GM21367 (cell line): ENCODE measurements at regions not wholly inside any gene's neighbourhood (a gene's known extent, or its start where the extent isn't known, plus 50 kb on each side); places are given as distances from the start of the nearest gene placed in this dataset.
"Not testable (repeated sequence)": the region's sequence is repeated elsewhere in the genome, so short reads cannot be mapped to it uniquely, and the experiment has no call there.

Experiments used
- ATAC-seq: cut with Tn5 transposase; IDR thresholded peaks from one replicate; pipeline ENCODE4 v1.9.1; 2021; ENCODE audit not compliant: unreplicated experiment

DNA sequence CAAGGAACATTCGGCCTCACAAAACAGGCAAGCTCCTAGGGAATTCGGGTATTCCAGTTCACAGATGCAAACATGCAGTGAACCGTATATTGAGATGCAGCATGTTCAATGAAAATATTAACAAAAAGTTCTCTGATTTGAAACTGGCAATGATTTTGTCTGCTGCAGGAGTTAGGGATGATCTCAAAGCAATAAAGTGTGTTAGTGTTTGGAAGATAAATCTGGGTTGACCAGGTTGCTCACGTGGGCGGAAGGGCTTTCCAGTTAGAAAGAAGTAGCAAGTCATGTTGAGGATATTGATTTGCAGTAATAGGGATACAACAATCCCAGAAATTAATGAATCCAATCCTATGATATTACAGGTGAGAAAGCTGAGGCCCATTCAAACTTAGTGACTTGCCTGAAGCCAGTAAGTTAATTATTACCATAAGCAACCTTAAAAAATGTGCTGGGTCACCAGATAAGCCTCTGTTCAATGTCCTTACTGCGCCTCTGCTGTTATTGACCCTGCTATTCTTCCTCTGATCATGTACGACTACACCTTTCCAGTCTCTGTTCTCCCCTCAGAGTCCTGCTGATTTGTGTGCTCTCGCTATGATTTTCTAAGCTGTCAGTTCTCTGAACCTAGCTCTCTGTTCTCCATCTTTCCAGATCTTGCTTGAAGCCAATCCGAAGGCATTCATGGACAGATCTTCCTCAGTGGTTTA, 370.8 kb downstream of the DSEL start:
- no peak for ATAC-seq

DNA sequence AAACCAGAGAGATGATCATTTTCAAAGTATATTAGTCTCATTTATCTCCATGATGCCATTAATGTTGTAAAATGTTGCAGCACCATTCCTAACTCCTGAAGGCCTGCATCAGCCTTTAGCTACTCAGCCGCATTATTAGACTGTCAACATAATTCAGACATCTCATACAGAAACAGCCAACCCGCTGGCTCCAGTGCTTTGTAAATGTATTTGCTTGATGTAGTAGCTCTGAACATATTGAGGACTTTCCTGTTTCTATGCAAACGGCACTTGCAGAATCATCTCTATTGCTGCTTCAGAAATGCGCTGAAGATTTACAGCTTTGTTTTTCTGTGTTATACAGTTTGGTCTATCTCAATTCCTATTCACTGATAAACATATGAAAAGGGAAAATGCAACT, 372.2 kb downstream of the DSEL start:
- no peak for ATAC-seq

DNA sequence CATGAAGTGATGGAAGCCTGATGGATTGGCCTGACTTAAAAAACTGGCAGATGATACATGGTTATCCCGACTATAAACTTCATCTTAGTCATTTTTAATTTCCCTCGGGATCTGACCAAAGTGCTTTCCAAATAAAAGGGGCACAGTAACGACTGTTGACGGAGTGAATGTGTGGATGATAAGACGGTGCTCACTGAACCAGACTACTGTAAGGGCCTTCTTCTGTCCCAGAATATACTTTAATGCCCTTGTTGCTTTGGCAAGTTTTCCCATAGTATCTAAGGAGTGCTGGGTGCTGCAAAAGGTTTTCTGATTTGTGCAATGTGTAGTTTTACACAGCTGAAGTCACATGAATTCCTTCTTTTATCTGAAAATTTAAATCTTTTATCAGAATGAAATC, 373.5 kb downstream of the DSEL start:
- no peak for ATAC-seq

DNA sequence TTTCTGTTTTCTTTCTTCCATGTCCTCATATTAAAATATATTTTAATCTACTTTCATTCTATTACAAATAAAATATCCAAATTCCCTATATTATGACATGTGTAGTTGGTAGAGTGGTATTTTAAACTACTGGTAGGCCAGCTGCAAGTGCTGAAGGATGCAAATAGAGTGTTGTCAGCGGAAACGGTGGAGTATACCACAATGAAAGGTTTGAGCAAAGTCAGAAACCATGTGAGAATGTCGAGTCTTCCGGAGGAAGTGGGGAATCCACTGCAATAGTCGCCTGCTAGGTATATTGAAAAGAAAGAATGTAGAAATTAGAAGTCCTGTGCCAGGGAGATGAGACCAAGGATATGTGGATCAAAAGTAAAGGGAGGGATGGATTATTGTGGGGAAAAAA, 373.9 kb downstream of the DSEL start:
- no peak for ATAC-seq

DNA sequence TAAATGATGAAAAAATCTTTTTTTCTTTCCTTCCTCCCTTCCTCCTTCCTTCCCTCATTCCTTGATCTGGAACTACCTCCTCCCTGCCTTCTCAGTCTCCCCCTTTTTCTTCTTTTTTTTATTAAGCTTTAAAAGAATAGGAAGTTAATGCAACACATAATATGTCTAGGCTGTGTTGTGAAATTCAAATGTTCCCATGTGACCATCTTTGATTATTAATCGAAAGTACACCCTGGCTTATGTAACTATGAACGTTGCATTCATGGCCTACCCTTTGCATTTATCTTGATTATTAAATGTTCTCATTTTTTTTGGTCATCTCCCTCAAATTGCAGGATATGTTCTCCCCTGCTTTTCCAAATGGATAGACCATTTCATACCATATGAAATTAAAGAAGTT, 376.0 kb downstream of the DSEL start:
- ATAC-seq, result no peak

DNA sequence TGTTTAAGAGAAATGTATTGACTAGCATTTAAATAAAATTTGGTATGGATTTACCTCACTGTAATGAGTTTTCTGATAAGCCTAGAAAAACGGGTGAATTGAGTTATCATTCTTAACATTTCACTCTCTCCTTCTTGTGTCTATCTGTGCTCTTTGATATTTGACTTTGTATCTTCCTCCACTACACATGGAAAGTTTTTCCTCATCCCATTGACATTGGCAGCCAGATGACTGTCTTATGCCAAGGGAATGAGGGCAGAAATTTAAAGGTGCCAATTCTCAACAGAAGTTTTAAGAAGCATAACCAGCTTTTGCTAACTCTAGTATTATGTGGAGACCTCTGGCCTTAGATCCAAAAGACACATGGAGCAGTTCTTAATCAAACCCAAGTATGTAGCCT, 376.6 kb downstream of the DSEL start:
- no peak for ATAC-seq

DNA sequence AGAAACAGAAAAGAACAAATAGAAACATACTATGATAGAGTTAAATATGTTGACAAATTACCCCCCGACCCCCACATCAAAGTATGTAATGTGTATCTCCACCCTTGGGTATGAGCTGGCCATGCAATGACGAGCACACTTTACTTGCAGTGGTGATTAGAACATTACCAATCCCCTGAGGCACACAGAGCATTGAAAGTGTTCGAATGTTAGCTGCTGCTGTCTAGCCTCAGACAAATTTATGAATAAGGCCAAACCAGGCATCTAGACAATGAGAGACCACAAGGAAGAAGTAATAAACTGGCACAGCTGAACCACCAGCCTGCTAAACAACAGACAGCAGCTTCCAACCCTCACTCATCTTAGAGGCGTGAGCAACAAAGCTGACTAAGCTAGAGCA, 380.5 kb downstream of the DSEL start:
- no peak for ATAC-seq

DNA sequence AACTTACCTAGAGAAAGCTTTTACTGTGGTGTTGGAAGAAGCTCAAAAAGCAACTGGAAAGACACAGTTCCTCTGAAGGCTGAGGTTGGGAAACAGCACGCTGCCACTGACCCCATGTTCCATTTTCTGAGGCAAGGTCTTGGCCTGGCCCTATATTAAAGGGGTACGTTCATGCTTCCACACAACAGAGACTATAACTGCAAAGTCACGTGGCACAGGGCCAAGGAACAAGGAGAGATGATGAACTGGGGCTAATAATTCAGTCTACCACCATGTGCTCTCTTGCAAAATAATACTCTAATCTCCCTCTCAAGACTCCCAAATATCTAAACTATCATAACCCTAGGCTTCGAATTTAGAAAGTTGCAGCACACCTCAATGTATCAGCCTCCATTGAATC, 381.6 kb downstream of the DSEL start:
- ATAC-seq, result no peak

DNA sequence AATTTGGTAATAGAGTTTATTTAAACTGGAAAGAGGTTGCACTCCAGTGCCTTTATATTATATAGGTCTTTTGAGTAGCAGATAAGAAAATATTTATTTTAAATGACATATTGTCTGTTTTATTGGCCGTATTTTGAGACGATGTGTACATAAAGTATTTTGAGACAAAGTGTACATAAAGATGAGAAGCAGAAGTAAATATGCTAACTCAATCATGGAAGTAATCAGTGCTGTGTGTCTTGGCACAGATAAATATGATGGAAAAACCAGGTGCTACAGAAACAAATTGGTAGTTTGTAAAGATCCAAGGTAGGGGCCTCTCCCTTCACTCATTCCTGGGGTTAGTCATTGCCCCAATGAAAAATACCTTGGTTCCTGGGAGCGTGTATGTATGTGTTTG, 382.9 kb downstream of the DSEL start:
- ATAC-seq, result no peak

DNA sequence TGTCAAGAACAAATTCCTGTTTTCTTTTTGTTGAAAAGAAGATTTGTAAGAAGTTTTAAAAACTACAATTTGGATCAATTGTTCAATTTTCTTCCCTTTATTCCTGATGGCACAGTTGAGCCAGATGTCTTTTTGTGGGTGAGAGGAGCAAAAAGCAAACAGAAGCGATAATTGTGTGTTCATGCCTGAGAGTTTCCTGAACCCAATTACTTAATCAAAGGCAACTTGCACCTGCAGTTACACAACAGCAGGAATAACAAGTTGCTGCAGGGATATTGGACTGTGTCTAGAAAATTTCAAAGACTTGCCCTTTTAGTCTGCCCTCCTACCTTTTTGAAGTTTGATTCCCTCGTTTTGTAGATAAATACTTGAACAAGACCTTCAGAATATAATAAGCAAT, 383.6 kb downstream of the DSEL start:
- no peak for ATAC-seq

DNA sequence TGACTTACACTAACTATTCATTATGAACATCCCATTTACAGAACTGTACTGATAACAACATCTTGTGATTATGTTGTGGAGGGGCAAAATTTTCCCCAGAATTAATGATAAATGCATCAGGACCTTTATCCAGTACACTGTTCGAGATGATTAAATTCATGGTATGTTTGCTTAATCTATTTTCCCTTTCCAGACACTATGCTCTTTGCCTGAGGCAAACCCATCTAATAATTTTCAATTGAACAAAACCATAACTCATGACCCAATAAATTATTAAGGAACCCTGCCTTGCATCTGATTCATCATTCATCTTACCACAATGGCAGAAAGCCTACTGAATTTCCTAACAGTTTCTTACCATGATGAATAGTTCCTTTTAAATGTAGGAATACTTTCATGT, 385.0 kb downstream of the DSEL start:
- ATAC-seq, result no peak

DNA sequence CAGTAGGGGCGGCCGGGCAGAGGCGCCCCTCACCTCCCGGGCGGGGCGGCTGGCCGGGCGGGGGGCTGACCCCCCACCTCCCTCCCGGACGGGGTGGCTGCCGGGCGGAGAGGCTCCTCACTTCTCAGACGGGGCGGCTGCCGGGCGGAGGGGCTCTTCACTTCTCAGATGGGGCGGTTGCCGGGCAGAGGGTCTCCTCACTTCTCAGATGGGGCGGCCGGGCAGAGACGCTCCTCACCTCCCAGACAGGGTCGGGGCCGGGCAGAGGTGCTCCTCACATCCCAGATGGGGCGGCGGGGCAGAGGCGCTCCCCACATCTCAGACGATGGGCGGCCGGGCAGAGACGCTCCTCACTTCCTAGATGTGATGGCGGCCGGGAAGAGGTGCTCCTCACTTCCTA, 389.8 kb downstream of the DSEL start:
- not testable (repeated sequence) for ATAC-seq

DNA sequence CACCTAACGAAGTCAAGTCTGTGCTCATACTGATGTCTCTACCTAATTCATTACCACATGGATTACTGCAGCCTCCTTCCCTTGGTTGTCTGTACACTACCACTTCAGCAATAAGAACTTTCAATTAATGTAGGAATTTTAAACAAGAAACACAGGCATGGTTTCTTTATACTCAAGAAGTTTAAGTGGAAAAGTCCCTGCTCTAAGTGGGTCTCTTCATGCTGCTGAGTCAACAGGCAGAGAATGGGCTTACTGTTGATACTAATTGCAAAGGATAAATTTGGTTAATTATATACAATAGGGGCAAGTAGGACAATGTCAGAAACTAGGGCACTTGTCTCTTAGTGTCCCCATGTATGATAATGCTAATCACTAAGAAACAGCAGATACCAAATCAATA, 392.6 kb downstream of the DSEL start:
- ATAC-seq, result no peak

DNA sequence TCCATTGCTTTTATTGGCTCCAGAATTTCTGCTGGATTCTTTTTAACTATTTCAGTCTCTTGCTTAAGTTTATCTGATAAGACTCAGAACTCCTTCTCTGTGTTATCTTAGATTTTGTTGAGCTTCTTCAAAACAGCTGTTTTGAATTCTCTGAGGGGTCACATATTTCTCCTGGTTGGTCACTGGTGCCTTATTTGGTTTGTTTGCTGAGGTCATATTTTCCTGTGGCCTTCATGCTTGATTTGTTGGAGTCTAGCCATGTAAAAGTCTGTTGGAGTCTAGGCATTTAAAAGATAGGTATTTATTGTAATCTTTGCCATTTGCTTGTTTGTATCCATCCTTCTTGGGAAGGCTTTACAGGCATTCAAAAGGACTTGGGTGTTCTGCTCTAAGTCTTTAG, 398.7 kb downstream of the DSEL start:
- ATAC-seq, result no peak

DNA sequence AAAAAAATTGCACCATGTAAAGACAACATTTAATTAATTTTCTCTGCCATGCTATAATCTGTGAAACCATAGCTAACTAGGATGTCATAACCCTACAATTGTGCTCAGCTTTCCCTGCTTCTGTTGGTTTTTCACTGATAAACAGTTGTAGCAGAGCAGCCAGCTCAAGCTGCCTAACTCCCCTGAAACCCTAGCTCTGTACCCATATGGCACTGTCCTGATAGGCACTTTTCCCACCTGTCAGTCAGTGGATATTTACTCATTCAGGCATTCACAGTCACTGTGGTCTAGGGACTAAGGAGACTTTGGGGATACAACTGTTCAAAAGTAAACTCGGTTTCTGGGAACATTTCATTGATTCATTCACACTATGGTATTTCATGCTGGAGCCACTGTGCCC, 407.0 kb downstream of the DSEL start:
- ATAC-seq, result no peak

DNA sequence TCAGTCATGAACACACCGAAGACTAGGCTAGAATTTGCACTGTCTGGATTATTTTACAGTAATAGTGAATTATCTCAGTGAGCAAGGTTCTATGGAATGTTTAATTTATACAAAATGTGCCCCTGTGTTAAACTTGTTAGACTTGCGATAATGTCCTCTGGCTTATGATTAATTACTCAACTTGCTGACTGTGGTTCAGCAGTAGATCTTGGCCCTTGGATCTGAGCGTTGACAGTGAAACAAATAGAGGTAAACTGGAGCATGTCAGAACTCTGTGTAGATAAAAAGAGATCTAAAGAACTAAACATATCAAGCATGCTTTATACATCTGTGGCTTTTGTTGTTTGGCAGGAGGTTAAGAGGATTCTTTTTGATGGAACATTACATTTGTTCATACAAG, 407.6 kb downstream of the DSEL start:
- no peak for ATAC-seq

DNA sequence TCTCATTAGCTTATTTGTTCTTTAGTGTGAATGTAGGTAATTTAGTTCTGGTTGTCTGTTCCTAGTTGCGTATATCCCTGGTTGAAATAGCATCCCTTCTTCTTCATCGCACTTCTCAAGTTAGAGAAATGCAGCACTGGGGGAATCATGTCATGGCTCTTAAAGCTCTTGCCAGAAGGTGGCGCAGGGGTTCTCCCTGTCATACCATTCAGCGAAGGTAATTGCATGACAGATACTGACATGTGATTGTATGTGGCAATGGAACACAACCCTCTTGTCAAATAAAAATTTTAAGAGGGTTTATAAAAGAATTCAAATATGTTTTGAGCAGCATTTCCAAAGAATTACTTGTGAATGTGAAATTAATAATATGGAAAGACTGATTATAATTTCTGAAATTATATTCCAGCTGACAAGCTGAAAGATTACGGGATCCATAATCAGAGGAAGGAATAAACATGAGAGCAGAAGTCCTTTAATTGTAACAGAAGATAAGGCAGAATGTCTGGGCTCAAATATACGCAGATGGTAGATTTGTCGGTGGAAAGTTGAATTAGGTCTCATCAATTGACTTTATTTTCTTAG, 411.7 kb downstream of the DSEL start:
- ATAC-seq, result peak; percentile 97

DNA sequence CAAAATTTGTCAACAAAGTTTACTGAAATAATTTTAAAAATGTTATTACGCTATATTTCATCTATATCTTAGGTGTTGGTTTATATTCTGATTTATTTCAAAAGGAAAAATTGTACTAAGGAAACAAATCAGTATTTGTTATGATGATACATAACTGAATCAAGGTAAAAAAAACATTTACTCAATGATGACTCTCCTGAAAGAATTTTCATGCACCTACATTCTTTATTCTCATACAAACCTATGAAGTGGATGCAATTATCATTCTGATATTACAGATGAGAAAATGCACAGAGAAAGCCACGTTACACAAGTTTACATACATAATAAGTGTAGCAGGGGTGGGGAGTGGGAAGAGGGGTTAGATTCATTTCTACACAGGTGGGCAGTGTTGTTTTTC, 422.4 kb downstream of the DSEL start:
- ATAC-seq, result no peak

DNA sequence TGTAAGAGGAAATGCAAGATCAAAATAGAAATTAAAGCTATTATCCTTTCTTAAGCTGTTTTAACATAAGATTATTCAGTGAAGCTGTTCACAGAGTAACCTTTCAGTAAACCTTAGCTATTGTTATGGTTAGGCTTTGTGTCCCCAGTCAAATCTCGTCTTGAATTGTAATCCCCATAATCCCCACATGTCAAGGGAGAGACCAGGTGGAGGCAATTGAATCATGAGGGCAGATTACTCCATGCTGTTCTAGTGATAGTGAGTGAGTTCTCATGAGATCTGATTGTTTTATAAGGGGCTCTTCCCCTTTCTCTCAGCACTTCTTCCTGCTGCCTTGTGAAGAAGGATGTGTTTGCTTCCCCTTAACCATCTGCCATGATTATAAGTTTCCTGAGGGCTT, 424.4 kb downstream of the DSEL start:
- ATAC-seq, result no peak

DNA sequence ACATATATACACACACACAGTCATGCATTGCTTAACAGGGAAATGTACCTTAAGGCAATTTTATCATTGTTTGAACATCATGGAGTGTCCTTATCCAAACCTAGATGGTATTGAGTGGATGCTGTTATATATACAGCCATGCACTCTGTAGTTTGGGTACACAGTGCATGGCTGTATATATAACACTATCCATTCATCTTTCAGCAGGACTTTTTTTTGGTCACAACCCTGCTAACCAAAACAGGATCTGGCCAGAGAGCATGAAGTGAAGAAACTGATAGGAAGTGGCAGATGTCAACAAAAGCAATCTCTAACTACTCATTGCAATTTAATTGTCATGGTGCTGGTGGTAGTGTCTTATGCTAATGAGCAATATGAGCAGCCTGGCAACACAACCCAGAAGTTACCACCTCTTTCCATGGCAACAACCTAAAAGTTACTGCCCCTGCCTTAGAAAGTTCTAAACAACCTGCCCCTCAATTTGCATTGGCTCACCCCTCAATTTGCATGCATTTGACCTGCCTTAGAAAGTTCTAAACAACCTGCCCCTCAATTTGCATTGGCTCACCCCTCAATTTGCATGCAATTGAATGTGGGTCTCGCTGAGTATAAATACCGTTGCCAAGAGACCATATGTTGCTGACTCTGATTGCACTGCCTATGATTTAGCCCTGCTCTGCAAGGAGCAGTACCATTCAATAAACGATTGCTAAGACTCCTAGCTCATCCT, 434.9 kb downstream of the DSEL start:
- ATAC-seq, result no peak

DNA sequence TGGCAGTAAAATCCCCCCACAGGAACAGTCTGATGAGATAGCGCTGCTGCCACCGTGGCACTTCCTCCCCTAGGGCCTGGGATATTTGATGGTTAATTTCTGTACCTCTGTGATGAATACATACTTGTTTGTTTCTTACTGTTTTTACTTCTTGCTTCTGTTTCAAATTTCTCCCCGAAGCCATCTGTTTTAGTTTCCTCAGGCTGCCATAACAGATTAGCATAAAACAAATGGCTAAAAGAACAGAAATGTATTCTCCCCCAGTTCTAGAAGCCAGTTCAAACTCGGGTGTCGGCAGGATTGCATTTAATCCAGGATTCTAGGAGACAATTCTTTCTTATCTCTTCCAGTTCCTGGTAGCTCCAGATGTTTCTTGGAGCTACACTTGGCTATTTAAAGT, 435.9 kb downstream of the DSEL start:
- ATAC-seq, result no peak

DNA sequence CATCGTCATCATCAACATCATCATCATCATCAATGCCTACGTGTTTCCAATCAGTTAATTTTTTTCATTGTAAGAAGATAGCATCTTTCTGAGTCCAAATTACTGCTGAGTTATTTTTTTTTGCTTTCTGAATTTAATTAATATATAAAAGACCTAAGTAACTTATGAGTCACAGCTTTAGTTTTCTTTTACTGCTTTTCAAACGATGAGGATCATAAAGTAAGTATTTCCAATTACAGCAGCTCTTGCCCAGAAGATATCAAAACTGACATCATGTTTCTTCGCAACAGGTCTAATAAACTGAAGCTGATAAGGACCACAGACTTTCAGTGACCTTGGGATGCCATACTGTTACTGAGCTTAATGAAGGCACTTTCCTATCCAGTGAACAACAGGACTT, 442.2 kb downstream of the DSEL start:
- ATAC-seq, result no peak

DNA sequence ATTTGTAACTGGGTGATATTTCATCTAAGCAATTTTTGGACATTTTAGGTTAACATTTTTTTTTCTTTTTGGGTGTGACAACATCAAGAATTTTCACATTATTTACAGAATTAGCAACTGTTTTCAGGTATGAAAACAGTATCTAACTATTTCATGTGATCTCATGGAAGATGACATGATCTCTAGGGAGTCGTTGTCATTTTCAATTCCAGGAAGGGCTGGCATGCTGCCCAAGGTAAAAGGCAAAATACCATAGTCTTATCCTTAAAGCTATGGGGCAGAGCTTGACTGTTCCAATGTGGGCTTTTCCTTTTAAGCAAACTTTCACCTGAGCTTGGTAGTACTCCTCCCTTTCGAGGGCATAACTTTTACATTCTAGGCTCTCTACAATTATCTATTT, 443.7 kb downstream of the DSEL start:
- ATAC-seq, result no peak
